ENCODE measurements at regions not wholly inside any gene's neighbourhood (a gene's known extent, or its start where the extent isn't known, plus 50 kb on each side); places are given as distances from the start of the nearest gene placed in this dataset.

DNA sequence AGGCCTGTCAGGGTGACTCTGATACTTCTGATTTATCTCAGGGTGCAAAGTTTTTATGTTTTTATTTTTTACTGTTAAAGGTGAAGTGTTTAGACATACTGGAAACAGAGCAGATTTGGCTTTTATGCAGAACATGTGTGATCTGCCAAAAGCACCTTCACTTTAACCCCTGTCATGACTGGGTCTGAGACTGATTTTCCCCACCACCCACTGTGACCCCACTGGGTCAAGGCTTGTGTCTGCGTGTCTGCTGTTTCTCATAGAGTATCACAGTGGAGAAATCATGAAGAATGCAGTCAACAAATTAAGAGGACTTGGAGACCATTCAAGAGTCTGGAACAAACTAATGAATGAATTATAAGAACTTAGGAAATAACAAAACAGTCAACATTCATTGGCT is 131.2 kb downstream of the SPTSSA start (continued):
- TF ChIP-seq, protein P1, sequence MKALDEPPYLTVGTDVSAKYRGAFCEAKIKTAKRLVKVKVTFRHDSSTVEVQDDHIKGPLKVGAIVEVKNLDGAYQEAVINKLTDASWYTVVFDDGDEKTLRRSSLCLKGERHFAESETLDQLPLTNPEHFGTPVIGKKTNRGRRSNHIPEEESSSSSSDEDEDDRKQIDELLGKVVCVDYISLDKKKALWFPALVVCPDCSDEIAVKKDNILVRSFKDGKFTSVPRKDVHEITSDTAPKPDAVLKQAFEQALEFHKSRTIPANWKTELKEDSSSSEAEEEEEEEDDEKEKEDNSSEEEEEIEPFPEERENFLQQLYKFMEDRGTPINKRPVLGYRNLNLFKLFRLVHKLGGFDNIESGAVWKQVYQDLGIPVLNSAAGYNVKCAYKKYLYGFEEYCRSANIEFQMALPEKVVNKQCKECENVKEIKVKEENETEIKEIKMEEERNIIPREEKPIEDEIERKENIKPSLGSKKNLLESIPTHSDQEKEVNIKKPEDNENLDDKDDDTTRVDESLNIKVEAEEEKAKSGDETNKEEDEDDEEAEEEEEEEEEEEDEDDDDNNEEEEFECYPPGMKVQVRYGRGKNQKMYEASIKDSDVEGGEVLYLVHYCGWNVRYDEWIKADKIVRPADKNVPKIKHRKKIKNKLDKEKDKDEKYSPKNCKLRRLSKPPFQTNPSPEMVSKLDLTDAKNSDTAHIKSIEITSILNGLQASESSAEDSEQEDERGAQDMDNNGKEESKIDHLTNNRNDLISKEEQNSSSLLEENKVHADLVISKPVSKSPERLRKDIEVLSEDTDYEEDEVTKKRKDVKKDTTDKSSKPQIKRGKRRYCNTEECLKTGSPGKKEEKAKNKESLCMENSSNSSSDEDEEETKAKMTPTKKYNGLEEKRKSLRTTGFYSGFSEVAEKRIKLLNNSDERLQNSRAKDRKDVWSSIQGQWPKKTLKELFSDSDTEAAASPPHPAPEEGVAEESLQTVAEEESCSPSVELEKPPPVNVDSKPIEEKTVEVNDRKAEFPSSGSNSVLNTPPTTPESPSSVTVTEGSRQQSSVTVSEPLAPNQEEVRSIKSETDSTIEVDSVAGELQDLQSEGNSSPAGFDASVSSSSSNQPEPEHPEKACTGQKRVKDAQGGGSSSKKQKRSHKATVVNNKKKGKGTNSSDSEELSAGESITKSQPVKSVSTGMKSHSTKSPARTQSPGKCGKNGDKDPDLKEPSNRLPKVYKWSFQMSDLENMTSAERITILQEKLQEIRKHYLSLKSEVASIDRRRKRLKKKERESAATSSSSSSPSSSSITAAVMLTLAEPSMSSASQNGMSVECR (CRISPR knock-in tag; IDR thresholded peaks at IDR 0.05; ENCODE audit: borderline replicate concordance): no peak
- no peak for TF ChIP-seq SOX15 (CRISPR knock-in tag; IDR thresholded peaks at IDR 0.05)

DNA sequence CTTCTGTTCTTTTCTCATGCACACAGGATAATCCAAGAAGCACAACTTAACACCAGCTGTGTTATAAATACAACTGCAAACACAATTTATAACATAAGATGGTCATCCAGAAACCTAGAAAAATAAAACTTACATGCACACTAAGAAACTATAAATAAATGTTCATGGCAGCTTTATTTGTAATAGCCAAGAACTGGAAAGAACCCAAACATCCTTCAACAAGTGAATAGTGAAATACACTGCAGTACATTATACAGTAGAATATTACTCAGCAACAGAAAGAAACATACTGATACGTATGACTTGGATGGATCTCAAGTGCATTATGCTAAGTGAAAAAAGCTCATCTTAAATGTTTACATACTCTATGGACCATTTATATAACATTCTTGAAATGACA is 132.7 kb downstream of the SPTSSA start:
- CTCF ChIA-PET: interaction anchor here (1.4 kb wide), 1 partner anchor 169 kb away, joined by 5 read pairs; no protein-coding TSS in a partner anchor
- Mint-ChIP-seq H3K36me3 (no peaks in the 10 kb centered on the region), H3K27me3 (ENCODE audit: low read depth) (no peaks in the 10 kb centered on the region), H3K27ac (no peak overlapping the region), H3K4me1 (peaks cover 14% of the 10 kb centered on the region), H3K4me3 (no peak overlapping the region), H3K9me3 (peaks cover 5% of the 10 kb centered on the region; the same call in 1 of the 2 replicates)
- ATAC-seq: no peak
- no peak for DNase-seq (ENCODE audit: low spot score)
- TF ChIP-seq, protein P2, sequence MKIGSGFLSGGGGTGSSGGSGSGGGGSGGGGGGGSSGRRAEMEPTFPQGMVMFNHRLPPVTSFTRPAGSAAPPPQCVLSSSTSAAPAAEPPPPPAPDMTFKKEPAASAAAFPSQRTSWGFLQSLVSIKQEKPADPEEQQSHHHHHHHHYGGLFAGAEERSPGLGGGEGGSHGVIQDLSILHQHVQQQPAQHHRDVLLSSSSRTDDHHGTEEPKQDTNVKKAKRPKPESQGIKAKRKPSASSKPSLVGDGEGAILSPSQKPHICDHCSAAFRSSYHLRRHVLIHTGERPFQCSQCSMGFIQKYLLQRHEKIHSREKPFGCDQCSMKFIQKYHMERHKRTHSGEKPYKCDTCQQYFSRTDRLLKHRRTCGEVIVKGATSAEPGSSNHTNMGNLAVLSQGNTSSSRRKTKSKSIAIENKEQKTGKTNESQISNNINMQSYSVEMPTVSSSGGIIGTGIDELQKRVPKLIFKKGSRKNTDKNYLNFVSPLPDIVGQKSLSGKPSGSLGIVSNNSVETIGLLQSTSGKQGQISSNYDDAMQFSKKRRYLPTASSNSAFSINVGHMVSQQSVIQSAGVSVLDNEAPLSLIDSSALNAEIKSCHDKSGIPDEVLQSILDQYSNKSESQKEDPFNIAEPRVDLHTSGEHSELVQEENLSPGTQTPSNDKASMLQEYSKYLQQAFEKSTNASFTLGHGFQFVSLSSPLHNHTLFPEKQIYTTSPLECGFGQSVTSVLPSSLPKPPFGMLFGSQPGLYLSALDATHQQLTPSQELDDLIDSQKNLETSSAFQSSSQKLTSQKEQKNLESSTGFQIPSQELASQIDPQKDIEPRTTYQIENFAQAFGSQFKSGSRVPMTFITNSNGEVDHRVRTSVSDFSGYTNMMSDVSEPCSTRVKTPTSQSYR (CRISPR knock-in tag; IDR thresholded peaks at IDR 0.05): no peak
- TF ChIP-seq TCF7 (CRISPR knock-in tag; IDR thresholded peaks at IDR 0.05; ENCODE audit: low read depth) (no peak), CREM (CRISPR knock-in tag; IDR thresholded peaks at IDR 0.05) (no peak), ELF4 (CRISPR knock-in tag; IDR thresholded peaks at IDR 0.05; ENCODE audit: low read depth) (no peak), FOXK1 (CRISPR knock-in tag; IDR thresholded peaks at IDR 0.05) (no peak), SMAD4 (CRISPR knock-in tag; IDR thresholded peaks at IDR 0.05) (no peak), ZNF317 (CRISPR knock-in tag; IDR thresholded peaks at IDR 0.05; ENCODE audit: borderline replicate concordance, low read depth) (no peak), RELA (CRISPR knock-in tag; IDR thresholded peaks at IDR 0.05; ENCODE audit: borderline replicate concordance) (no peak), ZNF219 (CRISPR knock-in tag; IDR thresholded peaks at IDR 0.05; ENCODE audit: borderline replicate concordance) (no peak), NR3C1 (CRISPR knock-in tag; conservative IDR thresholded peaks at IDR 0.05; ENCODE audit: low read depth) (no peak)
- TF ChIP-seq, protein P1 (CRISPR knock-in tag; IDR thresholded peaks at IDR 0.05; ENCODE audit: borderline replicate concordance): no peak
- TF ChIP-seq, protein P3, sequence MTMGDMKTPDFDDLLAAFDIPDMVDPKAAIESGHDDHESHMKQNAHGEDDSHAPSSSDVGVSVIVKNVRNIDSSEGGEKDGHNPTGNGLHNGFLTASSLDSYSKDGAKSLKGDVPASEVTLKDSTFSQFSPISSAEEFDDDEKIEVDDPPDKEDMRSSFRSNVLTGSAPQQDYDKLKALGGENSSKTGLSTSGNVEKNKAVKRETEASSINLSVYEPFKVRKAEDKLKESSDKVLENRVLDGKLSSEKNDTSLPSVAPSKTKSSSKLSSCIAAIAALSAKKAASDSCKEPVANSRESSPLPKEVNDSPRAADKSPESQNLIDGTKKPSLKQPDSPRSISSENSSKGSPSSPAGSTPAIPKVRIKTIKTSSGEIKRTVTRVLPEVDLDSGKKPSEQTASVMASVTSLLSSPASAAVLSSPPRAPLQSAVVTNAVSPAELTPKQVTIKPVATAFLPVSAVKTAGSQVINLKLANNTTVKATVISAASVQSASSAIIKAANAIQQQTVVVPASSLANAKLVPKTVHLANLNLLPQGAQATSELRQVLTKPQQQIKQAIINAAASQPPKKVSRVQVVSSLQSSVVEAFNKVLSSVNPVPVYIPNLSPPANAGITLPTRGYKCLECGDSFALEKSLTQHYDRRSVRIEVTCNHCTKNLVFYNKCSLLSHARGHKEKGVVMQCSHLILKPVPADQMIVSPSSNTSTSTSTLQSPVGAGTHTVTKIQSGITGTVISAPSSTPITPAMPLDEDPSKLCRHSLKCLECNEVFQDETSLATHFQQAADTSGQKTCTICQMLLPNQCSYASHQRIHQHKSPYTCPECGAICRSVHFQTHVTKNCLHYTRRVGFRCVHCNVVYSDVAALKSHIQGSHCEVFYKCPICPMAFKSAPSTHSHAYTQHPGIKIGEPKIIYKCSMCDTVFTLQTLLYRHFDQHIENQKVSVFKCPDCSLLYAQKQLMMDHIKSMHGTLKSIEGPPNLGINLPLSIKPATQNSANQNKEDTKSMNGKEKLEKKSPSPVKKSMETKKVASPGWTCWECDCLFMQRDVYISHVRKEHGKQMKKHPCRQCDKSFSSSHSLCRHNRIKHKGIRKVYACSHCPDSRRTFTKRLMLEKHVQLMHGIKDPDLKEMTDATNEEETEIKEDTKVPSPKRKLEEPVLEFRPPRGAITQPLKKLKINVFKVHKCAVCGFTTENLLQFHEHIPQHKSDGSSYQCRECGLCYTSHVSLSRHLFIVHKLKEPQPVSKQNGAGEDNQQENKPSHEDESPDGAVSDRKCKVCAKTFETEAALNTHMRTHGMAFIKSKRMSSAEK (CRISPR knock-in tag; IDR thresholded peaks at IDR 0.05; ENCODE audit: borderline replicate concordance): no peak
- TF ChIP-seq, protein P4, sequence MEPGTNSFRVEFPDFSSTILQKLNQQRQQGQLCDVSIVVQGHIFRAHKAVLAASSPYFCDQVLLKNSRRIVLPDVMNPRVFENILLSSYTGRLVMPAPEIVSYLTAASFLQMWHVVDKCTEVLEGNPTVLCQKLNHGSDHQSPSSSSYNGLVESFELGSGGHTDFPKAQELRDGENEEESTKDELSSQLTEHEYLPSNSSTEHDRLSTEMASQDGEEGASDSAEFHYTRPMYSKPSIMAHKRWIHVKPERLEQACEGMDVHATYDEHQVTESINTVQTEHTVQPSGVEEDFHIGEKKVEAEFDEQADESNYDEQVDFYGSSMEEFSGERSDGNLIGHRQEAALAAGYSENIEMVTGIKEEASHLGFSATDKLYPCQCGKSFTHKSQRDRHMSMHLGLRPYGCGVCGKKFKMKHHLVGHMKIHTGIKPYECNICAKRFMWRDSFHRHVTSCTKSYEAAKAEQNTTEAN (CRISPR knock-in tag; IDR thresholded peaks at IDR 0.05): no peak
- POLR2A ChIA-PET: no interaction called here
